ENCODE measurements at regions not wholly inside any gene's neighbourhood (a gene's known extent, or its start where the extent isn't known, plus 50 kb on each side); places are given as distances from the start of the nearest gene placed in this dataset.

- peak overlapping the region; percentile 53; the same call in 1 of the 2 replicates for H2BK12ac ChIP-seq (ENCODE audit: low read depth, low read length)
- H4K20me1 ChIP-seq (replicated peaks in 1 of 2; ENCODE audit: control insufficient read depth in 1 of 2, insufficient read depth in 2 of 2, low read length in 2 of 2), result no peaks in the 10 kb centered on the region
- CTCF ChIA-PET (ENCODE audit: partially characterized antibody), result interaction anchor here (0.6 to 4.2 kb wide), 47 partner anchors 8 to 697 kb away, joined by 3 to 51 read pairs (median 5); no protein-coding TSS in a partner anchor
- H2BK20ac ChIP-seq (ENCODE audit: low read length), result no peak overlapping the region
- POLR2A ChIA-PET (ENCODE audit: partially characterized antibody), result interaction anchor here (0.7 to 1.6 kb wide), 2 partner anchors 10 to 142 kb away, joined by 3 to 4 read pairs; no protein-coding TSS in a partner anchor
- no peak overlapping the region for H2BK120ac ChIP-seq (replicated peaks; ENCODE audit: low read depth, low read length)
- no peak overlapping the region for H4K91ac ChIP-seq (replicated peaks; ENCODE audit: insufficient read length, low read length)
- no peak overlapping the region for H2AK5ac ChIP-seq (ENCODE audit: low read depth, low read length)
- no peaks in the 10 kb centered on the region for H3K79me1 ChIP-seq (ENCODE audit: low read depth, low read length)
- H4K5ac ChIP-seq (ENCODE audit: insufficient read length, low read depth, low read length), result no peak overlapping the region
- H2BK15ac ChIP-seq (ENCODE audit: low read length), result no peak overlapping the region
- 46% methylated on average over 9 of the region's 9 CpGs; no CpG with 5 or more reads in 1 of the 2 experiments for WGBS, 2 experiments (ENCODE audit: extremely low coverage in 1 of 2, insufficient coverage in 1 of 2, insufficient read length in 1 of 2, insufficient replicate concordance in 2 of 2, low coverage in 1 of 2, low lambda C conversion rate in 2 of 2, missing lambda C conversion rate in 1 of 2)
- H3K4me1 ChIP-seq (replicated peaks in 1 of 4; ENCODE audit: control insufficient read depth in 3 of 4, insufficient read depth in 4 of 4, low read length in 3 of 4), result peaks cover 3 to 8% (median 5%) of the 10 kb centered on the region in 4 experiments
- H3K27me3 ChIP-seq (replicated peaks in 1 of 4; ENCODE audit: control insufficient read depth in 3 of 4, extremely low read depth in 1 of 4, insufficient read depth in 3 of 4, low read length in 3 of 4), result peaks cover 0 to 2% (median 0%) of the 10 kb centered on the region in 4 experiments; a peak in 1 of 7 replicates
- H4K8ac ChIP-seq (ENCODE audit: extremely low read depth, insufficient read depth, low read length), result no peak overlapping the region
- no peak overlapping the region for H3K56ac ChIP-seq (replicated peaks; ENCODE audit: insufficient read length, low read depth, low read length)
- no peak overlapping the region for H3K14ac ChIP-seq (ENCODE audit: insufficient read length)
- H3K79me2 ChIP-seq (ENCODE audit: control insufficient read depth in 1 of 2, insufficient read depth in 2 of 2, low read length in 2 of 2), result no peaks in the 10 kb centered on the region; a peak in 1 of 4 replicates
- no peak overlapping the region for H3K27ac ChIP-seq (ENCODE audit: low read depth, low read length)
- H3K4me3 ChIP-seq (ENCODE audit: extremely low read depth in 1 of 4, insufficient read depth in 2 of 4, low read depth in 3 of 4, low read length in 4 of 4), result peak overlapping the region in 1 of 4 experiments; percentile 34; a peak in 1 of 8 replicates
- H3K36me3 ChIP-seq (ENCODE audit: control insufficient read depth in 2 of 4, insufficient read depth in 4 of 4, low read length in 3 of 4), result no peaks in the 10 kb centered on the region
- H2BK5ac ChIP-seq (ENCODE audit: low read depth, low read length), result no peak overlapping the region
- H3K9ac ChIP-seq (replicated peaks in 1 of 4; ENCODE audit: extremely low read depth in 1 of 4, low read depth in 3 of 4, low read length in 3 of 4), result no peak overlapping the region
- no peaks in the 10 kb centered on the region for H3K9me3 ChIP-seq (ENCODE audit: insufficient read depth in 2 of 2, low read depth in 1 of 2, low read length in 1 of 2)
- peak overlapping the region; percentile 79; the same call in 1 of the 2 replicates for H2AFZ ChIP-seq (ENCODE audit: low read length)
- no peak overlapping the region for H3K4ac ChIP-seq (replicated peaks; ENCODE audit: insufficient read length, low read depth, low read length)
- H3K23me2 ChIP-seq (ENCODE audit: low read depth, low read length), result no peaks in the 10 kb centered on the region; the same call in 1 of the 2 replicates
- FAIRE-seq (peak; percentile 87), DNase-seq (ENCODE audit: low read depth in 1 of 2, low spot score in 2 of 2) (peak; percentile 82 to 98)
- peak overlapping the region in 1 of 2 experiments; percentile 45; a peak in 2 of 4 replicates for H3K4me2 ChIP-seq (ENCODE audit: insufficient read depth in 1 of 2, low read depth in 2 of 2, low read length in 2 of 2)
- no peak overlapping the region for H3K18ac ChIP-seq (ENCODE audit: extremely low read depth, low read length)
- no peak overlapping the region for H3K23ac ChIP-seq (ENCODE audit: insufficient read length)
- TF ChIP-seq CREB1 (IDR thresholded peaks at IDR 0.05), result peak; percentile 83
- TF ChIP-seq TBP (IDR thresholded peaks at IDR 0.05; ENCODE audit: low read depth, low read length), result 0 out of 2 replicates have a peak, but pooled peaks have one; percentile 21
- TF ChIP-seq FOSL1 (IDR thresholded peaks at IDR 0.05; ENCODE audit: insufficient read depth, low read depth, low read length), result no peak
- TF ChIP-seq BRCA1 (IDR thresholded peaks at IDR 0.05; ENCODE audit: low read depth, low read length), result 0 out of 2 replicates have a peak, but pooled peaks have one; percentile 27
- no peak for TF ChIP-seq HDAC6 (IDR thresholded peaks at IDR 0.05; ENCODE audit: low read depth, low read length)
- TF ChIP-seq MAX (IDR thresholded peaks at IDR 0.05), result peak; percentile 77
- TF ChIP-seq JUND (IDR thresholded peaks at IDR 0.05; ENCODE audit: low read length), result peak; percentile 25; the same call in 1 of the 2 replicates
- TF ChIP-seq YY1 (IDR thresholded peaks at IDR 0.05; ENCODE audit: low read depth, low read length), result 0 out of 2 replicates have a peak, but pooled peaks have one; percentile 29
- no peak for TF ChIP-seq PHF8 (conservative IDR thresholded peaks at IDR 0.05; ENCODE audit: low read depth, low read length)
- 0 out of 2 replicates have a peak, but pooled peaks have one; percentile 35 for TF ChIP-seq TEAD4 (IDR thresholded peaks at IDR 0.05; ENCODE audit: low read depth, low read length)
- TF ChIP-seq EP300 (IDR thresholded peaks at IDR 0.05; ENCODE audit: borderline replicate concordance in 1 of 2, low read depth in 2 of 2, low read length in 2 of 2), result 0 out of 3 replicates have a peak, but pooled peaks of 1 of the 2 experiments have one; percentile 11
Measured at GRCh38 chr5:61658592-61659008, 326.5 kb downstream of the ZSWIM6 start.
